ENCODE measurements at regions not wholly inside any gene's neighbourhood (a gene's known extent, or its start where the extent isn't known, plus 50 kb on each side); places are given as distances from the start of the nearest gene placed in this dataset.

DNA sequence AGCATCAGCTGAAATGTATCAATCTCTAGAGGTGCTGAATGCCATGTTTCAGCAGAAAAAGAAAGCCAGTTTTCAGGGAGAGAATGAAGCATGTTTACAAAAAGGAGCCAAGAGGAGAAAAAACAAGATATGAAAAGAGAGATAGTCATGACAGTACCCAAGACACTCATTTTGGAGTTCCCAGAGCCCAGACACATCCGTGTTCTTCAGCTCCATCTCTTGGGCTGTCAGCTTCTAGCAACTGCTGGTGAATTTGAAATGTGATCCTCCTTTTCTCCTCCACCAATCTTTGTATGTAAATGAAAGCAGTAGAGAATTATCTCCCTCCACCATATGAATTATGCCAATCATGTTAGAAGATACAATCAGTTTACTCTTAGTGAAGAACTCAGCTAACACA, 93.0 kb upstream of the SLC25A36 start:
- Mint-ChIP-seq H3K9me3 (no peaks in the 10 kb centered on the region), H3K27me3 (ENCODE audit: insufficient read depth) (peaks cover 6% of the 10 kb centered on the region), H3K4me1 (peaks cover 9% of the 10 kb centered on the region), H3K4me3 (no peak overlapping the region), H3K27ac (no peak overlapping the region), H3K36me3 (ENCODE audit: low read depth) (no peaks in the 10 kb centered on the region)
- Histone ChIP-seq H3K36me3 (ENCODE audit: control insufficient read depth, insufficient read depth, low read length) (no peaks in the 10 kb centered on the region), H3K4me3 (ENCODE audit: low read length) (no peak overlapping the region), H3K27ac (ENCODE audit: low read depth, low read length) (no peak overlapping the region), H3K4me1 (ENCODE audit: control insufficient read depth, insufficient read depth, low read length) (no peaks in the 10 kb centered on the region), H3K27me3 (ENCODE audit: control insufficient read depth, insufficient read depth, low read length, poor library complexity, severe bottlenecking) (no peaks in the 10 kb centered on the region), H3K9ac (ENCODE audit: extremely low read depth, low read length, poor library complexity, severe bottlenecking) (no peak overlapping the region), H3K9me3 (ENCODE audit: control insufficient read depth, low read length) (no peaks in the 10 kb centered on the region)
- TF ChIP-seq, protein P1, sequence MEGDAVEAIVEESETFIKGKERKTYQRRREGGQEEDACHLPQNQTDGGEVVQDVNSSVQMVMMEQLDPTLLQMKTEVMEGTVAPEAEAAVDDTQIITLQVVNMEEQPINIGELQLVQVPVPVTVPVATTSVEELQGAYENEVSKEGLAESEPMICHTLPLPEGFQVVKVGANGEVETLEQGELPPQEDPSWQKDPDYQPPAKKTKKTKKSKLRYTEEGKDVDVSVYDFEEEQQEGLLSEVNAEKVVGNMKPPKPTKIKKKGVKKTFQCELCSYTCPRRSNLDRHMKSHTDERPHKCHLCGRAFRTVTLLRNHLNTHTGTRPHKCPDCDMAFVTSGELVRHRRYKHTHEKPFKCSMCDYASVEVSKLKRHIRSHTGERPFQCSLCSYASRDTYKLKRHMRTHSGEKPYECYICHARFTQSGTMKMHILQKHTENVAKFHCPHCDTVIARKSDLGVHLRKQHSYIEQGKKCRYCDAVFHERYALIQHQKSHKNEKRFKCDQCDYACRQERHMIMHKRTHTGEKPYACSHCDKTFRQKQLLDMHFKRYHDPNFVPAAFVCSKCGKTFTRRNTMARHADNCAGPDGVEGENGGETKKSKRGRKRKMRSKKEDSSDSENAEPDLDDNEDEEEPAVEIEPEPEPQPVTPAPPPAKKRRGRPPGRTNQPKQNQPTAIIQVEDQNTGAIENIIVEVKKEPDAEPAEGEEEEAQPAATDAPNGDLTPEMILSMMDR (conservative IDR thresholded peaks at IDR 0.05), result no peak
- 69% methylated on average over 1 of the region's 1 CpG; no CpG with 5 or more reads in 1 of the 2 experiments for WGBS, 2 experiments (ENCODE audit: insufficient coverage in 1 of 2, insufficient read length in 1 of 2)
- no peak for DNase-seq

GRCh38 chr3:140850210-140850955, 91.3 kb upstream of the SLC25A36 start:
- 93 to 100% methylated on average over 2 to 4 of the region's 4 CpGs for WGBS, 2 experiments (ENCODE audit: insufficient coverage in 1 of 2, insufficient read length in 1 of 2)

DNA sequence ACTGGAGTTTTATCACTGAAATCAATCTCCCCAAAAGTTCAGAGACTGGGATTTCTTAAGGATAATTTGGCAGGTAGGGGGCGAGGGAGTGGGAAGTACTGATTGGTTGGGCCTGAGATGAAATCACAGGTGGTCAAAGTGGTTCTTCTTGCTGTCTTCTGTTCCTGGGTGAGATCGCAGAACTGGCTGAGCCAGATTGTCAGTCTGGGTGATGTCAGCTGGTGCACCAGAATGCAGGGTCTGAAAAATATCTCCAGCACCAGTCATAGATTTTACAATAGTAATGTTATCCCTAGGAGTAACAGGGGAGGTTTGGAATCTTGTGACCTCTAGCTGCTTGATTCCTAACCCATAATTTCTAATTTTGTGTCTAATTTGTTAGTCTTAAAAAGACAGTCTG, 86.7 kb upstream of the SLC25A36 start:
- H3K4me1 Mint-ChIP-seq, result peaks cover 16% of the 10 kb centered on the region
- H3K4me1 ChIP-seq (ENCODE audit: control insufficient read depth, insufficient read depth, low read length), result peaks cover 9% of the 10 kb centered on the region
- DNase-seq, result no peak
- no peaks in the 10 kb centered on the region for H3K36me3 ChIP-seq (ENCODE audit: control insufficient read depth, insufficient read depth, low read length)
- H3K4me3 ChIP-seq (ENCODE audit: low read length), result no peak overlapping the region
- H3K27ac Mint-ChIP-seq, result no peak overlapping the region
- H3K4me3 Mint-ChIP-seq, result no peak overlapping the region
- TF ChIP-seq, protein P1 (conservative IDR thresholded peaks at IDR 0.05), result no peak
- no peaks in the 10 kb centered on the region for H3K9me3 Mint-ChIP-seq
- no peak overlapping the region for H3K9ac ChIP-seq (ENCODE audit: extremely low read depth, low read length, poor library complexity, severe bottlenecking)
- no peak overlapping the region for H3K27ac ChIP-seq (ENCODE audit: low read depth, low read length)
- H3K27me3 ChIP-seq (ENCODE audit: control insufficient read depth, insufficient read depth, low read length, poor library complexity, severe bottlenecking), result no peaks in the 10 kb centered on the region
- H3K36me3 Mint-ChIP-seq (ENCODE audit: low read depth), result no peaks in the 10 kb centered on the region
- WGBS, 2 experiments (ENCODE audit: insufficient coverage in 1 of 2, insufficient read length in 1 of 2), result 94 to 100% methylated on average over 2 of the region's 2 CpGs
- peaks cover 12% of the 10 kb centered on the region for H3K27me3 Mint-ChIP-seq (ENCODE audit: insufficient read depth)
- no peaks in the 10 kb centered on the region for H3K9me3 ChIP-seq (ENCODE audit: control insufficient read depth, low read length)

More at GRCh38 chr3:140850210-140850955, 91.3 kb upstream of the SLC25A36 start:
- Histone ChIP-seq H3K9me3 (ENCODE audit: control insufficient read depth, low read length) (no peaks in the 10 kb centered on the region), H3K27ac (ENCODE audit: low read depth, low read length) (no peak overlapping the region), H3K36me3 (ENCODE audit: control insufficient read depth, insufficient read depth, low read length) (no peaks in the 10 kb centered on the region), H3K4me1 (ENCODE audit: control insufficient read depth, insufficient read depth, low read length) (no peaks in the 10 kb centered on the region), H3K27me3 (ENCODE audit: control insufficient read depth, insufficient read depth, low read length, poor library complexity, severe bottlenecking) (no peaks in the 10 kb centered on the region), H3K4me3 (ENCODE audit: low read length) (no peak overlapping the region), H3K9ac (ENCODE audit: extremely low read depth, low read length, poor library complexity, severe bottlenecking) (no peak overlapping the region)
- DNase-seq, result no peak
- H3K27ac Mint-ChIP-seq, result no peak overlapping the region
- TF ChIP-seq, protein P1 (conservative IDR thresholded peaks at IDR 0.05), result no peak
- H3K4me3 Mint-ChIP-seq, result no peak overlapping the region
- no peaks in the 10 kb centered on the region for H3K36me3 Mint-ChIP-seq (ENCODE audit: low read depth)
- H3K27me3 Mint-ChIP-seq (ENCODE audit: insufficient read depth), result peaks cover 15% of the 10 kb centered on the region
- H3K9me3 Mint-ChIP-seq, result no peaks in the 10 kb centered on the region
- peaks cover 4% of the 10 kb centered on the region for H3K4me1 Mint-ChIP-seq

All from endodermal cell (in vitro differentiated cells).